Liver (tissue), 3 donors: ENCODE measurements at regions not wholly inside any gene's neighbourhood (a gene's known extent, or its start where the extent isn't known, plus 50 kb on each side); places are given as distances from the start of the nearest gene placed in this dataset.

Experiments used
- EGR1 ChIP-seq, 2 donors: IDR thresholded peaks; 2 replicates each; pipeline ENCODE4 v1.6.1; 2016 to 2018; ENCODE audit warnings: antibody characterized with exemption in 2 of 2, low read depth in 2 of 2
- TAF1 ChIP-seq: conservative IDR thresholded peaks from 2 replicates; pipeline ENCODE4 v1.6.1; 2016; ENCODE audit warnings: antibody characterized with exemption, mild to moderate bottlenecking
- YY1 ChIP-seq: IDR thresholded peaks from 2 replicates; pipeline ENCODE4 v1.6.1; 2016; ENCODE audit warnings: antibody characterized with exemption, mild to moderate bottlenecking
- TF ChIP-seq, protein P1 (sequence below): fragments of 150-350 bp; IDR thresholded peaks from 2 replicates; pipeline ENCODE4 v1.5.1; 2017; ENCODE audit warnings: improper control_type of control experiment, low read depth, low read length; ENCODE audit not compliant: missing input control
- TF ChIP-seq, protein P2 (sequence below): IDR thresholded peaks from 2 replicates; pipeline ENCODE4 v1.6.1; 2016; ENCODE audit warnings: antibody characterized with exemption, mild to moderate bottlenecking
- TF ChIP-seq, protein P3 (sequence below): IDR thresholded peaks from 2 replicates; pipeline ENCODE4 v1.6.1; 2016; ENCODE audit warnings: antibody characterized with exemption
- donor health status: healthy.
- donor health status: healthy.

DNA sequence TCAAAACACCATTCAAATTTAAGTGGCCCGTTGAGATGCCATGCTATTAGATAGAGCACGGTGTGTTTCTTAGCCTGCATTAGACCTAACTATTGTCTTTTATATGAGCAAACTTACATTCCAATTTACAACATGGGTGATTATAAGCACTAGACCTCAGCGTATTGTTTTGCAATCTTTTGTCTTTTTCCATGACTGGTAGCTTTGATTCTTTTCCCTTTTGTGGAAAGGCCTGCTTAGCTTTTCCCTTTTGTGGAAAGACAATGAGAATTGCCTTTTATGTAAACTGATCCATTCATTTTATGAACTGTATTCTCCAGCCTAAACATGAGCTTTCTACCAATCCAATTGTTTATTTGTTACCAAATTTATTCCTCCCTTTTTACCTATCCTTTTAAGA lies 823.1 kb downstream of the CCSER2 start:
- TF ChIP-seq, protein P1, sequence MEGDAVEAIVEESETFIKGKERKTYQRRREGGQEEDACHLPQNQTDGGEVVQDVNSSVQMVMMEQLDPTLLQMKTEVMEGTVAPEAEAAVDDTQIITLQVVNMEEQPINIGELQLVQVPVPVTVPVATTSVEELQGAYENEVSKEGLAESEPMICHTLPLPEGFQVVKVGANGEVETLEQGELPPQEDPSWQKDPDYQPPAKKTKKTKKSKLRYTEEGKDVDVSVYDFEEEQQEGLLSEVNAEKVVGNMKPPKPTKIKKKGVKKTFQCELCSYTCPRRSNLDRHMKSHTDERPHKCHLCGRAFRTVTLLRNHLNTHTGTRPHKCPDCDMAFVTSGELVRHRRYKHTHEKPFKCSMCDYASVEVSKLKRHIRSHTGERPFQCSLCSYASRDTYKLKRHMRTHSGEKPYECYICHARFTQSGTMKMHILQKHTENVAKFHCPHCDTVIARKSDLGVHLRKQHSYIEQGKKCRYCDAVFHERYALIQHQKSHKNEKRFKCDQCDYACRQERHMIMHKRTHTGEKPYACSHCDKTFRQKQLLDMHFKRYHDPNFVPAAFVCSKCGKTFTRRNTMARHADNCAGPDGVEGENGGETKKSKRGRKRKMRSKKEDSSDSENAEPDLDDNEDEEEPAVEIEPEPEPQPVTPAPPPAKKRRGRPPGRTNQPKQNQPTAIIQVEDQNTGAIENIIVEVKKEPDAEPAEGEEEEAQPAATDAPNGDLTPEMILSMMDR, result no peak
- no peak for TF ChIP-seq TAF1
- TF ChIP-seq EGR1 (IDR thresholded peaks at IDR 0.05; ENCODE audit: low read depth in 2 of 2), result no peak
- TF ChIP-seq, protein P2, sequence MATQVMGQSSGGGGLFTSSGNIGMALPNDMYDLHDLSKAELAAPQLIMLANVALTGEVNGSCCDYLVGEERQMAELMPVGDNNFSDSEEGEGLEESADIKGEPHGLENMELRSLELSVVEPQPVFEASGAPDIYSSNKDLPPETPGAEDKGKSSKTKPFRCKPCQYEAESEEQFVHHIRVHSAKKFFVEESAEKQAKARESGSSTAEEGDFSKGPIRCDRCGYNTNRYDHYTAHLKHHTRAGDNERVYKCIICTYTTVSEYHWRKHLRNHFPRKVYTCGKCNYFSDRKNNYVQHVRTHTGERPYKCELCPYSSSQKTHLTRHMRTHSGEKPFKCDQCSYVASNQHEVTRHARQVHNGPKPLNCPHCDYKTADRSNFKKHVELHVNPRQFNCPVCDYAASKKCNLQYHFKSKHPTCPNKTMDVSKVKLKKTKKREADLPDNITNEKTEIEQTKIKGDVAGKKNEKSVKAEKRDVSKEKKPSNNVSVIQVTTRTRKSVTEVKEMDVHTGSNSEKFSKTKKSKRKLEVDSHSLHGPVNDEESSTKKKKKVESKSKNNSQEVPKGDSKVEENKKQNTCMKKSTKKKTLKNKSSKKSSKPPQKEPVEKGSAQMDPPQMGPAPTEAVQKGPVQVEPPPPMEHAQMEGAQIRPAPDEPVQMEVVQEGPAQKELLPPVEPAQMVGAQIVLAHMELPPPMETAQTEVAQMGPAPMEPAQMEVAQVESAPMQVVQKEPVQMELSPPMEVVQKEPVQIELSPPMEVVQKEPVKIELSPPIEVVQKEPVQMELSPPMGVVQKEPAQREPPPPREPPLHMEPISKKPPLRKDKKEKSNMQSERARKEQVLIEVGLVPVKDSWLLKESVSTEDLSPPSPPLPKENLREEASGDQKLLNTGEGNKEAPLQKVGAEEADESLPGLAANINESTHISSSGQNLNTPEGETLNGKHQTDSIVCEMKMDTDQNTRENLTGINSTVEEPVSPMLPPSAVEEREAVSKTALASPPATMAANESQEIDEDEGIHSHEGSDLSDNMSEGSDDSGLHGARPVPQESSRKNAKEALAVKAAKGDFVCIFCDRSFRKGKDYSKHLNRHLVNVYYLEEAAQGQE, result no peak
- no peak for TF ChIP-seq YY1
- TF ChIP-seq, protein P3, sequence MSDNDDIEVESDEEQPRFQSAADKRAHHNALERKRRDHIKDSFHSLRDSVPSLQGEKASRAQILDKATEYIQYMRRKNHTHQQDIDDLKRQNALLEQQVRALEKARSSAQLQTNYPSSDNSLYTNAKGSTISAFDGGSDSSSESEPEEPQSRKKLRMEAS, result no peak
